Nephron progenitor cell (in vitro differentiated cells): ENCODE measurements at regions not wholly inside any gene's neighbourhood (a gene's known extent, or its start where the extent isn't known, plus 50 kb on each side); places are given as distances from the start of the nearest gene placed in this dataset.
"Not testable (repeated sequence)": the region's sequence is repeated elsewhere in the genome, so short reads cannot be mapped to it uniquely, and the experiment has no call there.

Experiments
- DNase-seq: peaks from one replicate; pipeline ENCODE4 v3.0.0; 2021
- H3K27ac Mint-ChIP-seq: 2 replicates; pipeline ENCODE4 v1.8.0; 2021; ENCODE audit warnings: mild to moderate bottlenecking, moderate library complexity, mixed read lengths
- H3K27me3 Mint-ChIP-seq: 2 replicates; pipeline ENCODE4 v1.8.0; 2021; ENCODE audit warnings: mild to moderate bottlenecking, low read depth, mixed read lengths; ENCODE audit not compliant: poor library complexity
- H3K36me3 Mint-ChIP-seq: 2 replicates; pipeline ENCODE4 v1.8.0; 2021; ENCODE audit warnings: low read depth, mixed read lengths
- H3K4me1 Mint-ChIP-seq: 2 replicates; pipeline ENCODE4 v1.8.0; 2021; ENCODE audit warnings: mixed read lengths
- H3K4me3 Mint-ChIP-seq: 2 replicates; pipeline ENCODE4 v1.8.0; 2021; ENCODE audit warnings: mild to moderate bottlenecking, moderate library complexity, mixed read lengths
- H3K9me3 Mint-ChIP-seq: 2 replicates; pipeline ENCODE4 v1.8.0; 2021; ENCODE audit warnings: mild to moderate bottlenecking, moderate library complexity, mixed read lengths
- CTCF ChIP-seq: fragments of 200-600 bp; sonication (generic); IDR thresholded peaks from 2 replicates; pipeline ENCODE4 v1.5.0; 2021; ENCODE audit warnings: antibody characterized with exemption

- H3K4me3 Mint-ChIP-seq, result no peak overlapping the region
- H3K9me3 Mint-ChIP-seq, result peaks cover 6% of the 10 kb centered on the region
- H3K4me1 Mint-ChIP-seq, result peaks cover 13% of the 10 kb centered on the region
- no peak for DNase-seq
- no peak overlapping the region for H3K27ac Mint-ChIP-seq
- peaks cover 4% of the 10 kb centered on the region for H3K27me3 Mint-ChIP-seq
- H3K36me3 Mint-ChIP-seq, result no peaks in the 10 kb centered on the region
- TF ChIP-seq CTCF, result no peak
Observed at GRCh38 chr10:120208488-120208887, 248.5 kb upstream of the PLPP4 start.

- Mint-ChIP-seq H3K27me3 (peaks cover 4% of the 10 kb centered on the region), H3K4me1 (peaks cover 13% of the 10 kb centered on the region), H3K36me3 (peaks cover 2% of the 10 kb centered on the region), H3K9me3 (peaks cover 12% of the 10 kb centered on the region), H3K27ac (no peak overlapping the region), H3K4me3 (no peak overlapping the region)
- DNase-seq, result no peak
- TF ChIP-seq CTCF, result no peak
Observed at GRCh38 chr10:120209124-120209762, 247.8 kb upstream of the PLPP4 start.

GRCh38 chr10:120212275-120212674 lies 244.8 kb upstream of the PLPP4 start:
- Mint-ChIP-seq H3K4me1 (peaks cover 13% of the 10 kb centered on the region), H3K27ac (no peak overlapping the region)

GRCh38 chr10:120213283-120213682 lies 243.7 kb upstream of the PLPP4 start:
- H3K27ac Mint-ChIP-seq, DNase-seq, H3K4me3 Mint-ChIP-seq, H3K36me3 Mint-ChIP-seq, H3K27me3 Mint-ChIP-seq: not testable (repeated sequence)
- H3K4me1 Mint-ChIP-seq, result peaks cover 13% of the 10 kb centered on the region
- peaks cover 38% of the 10 kb centered on the region for H3K9me3 Mint-ChIP-seq

More at GRCh38 chr10:120212275-120212674, 244.8 kb upstream of the PLPP4 start:
- H3K4me3 Mint-ChIP-seq, result no peak overlapping the region
- no peak for TF ChIP-seq CTCF
- no peaks in the 10 kb centered on the region for H3K27me3 Mint-ChIP-seq
- H3K36me3 Mint-ChIP-seq, result peaks cover 5% of the 10 kb centered on the region
- no peak for DNase-seq
- peaks cover 28% of the 10 kb centered on the region for H3K9me3 Mint-ChIP-seq

GRCh38 chr10:120217736-120218135 lies 239.3 kb upstream of the PLPP4 start:
- TF ChIP-seq CTCF, result no peak
- peak; percentile 9 for DNase-seq
- Mint-ChIP-seq H3K27me3 (peaks cover 2% of the 10 kb centered on the region), H3K27ac (no peak overlapping the region), H3K4me3 (no peak overlapping the region), H3K4me1 (no peaks in the 10 kb centered on the region), H3K36me3 (peaks cover 5% of the 10 kb centered on the region), H3K9me3 (peaks cover 39% of the 10 kb centered on the region)

GRCh38 chr10:120221873-120222485 lies 235.0 kb upstream of the PLPP4 start:
- H3K36me3 Mint-ChIP-seq, result no peaks in the 10 kb centered on the region
- H3K27me3 Mint-ChIP-seq, result peaks cover 13% of the 10 kb centered on the region
- H3K4me1 Mint-ChIP-seq, result no peaks in the 10 kb centered on the region
- DNase-seq, result peak; percentile 20
- no peak overlapping the region for H3K4me3 Mint-ChIP-seq
- no peak overlapping the region for H3K27ac Mint-ChIP-seq
- peak; percentile 37 for TF ChIP-seq CTCF
- H3K9me3 Mint-ChIP-seq, result peaks cover 26% of the 10 kb centered on the region
